Muscle of leg (tissue), 3 donors: ENCODE measurements at regions not wholly inside any gene's neighbourhood (a gene's known extent, or its start where the extent isn't known, plus 50 kb on each side); places are given as distances from the start of the nearest gene placed in this dataset.

ENCODE experiments used
- DNase-seq: peaks from one replicate; pipeline ENCODE4 v3.0.0; 2013
- H3K27ac ChIP-seq: one replicate; pipeline ENCODE4 v1.5.1; 2013; ENCODE audit warnings: mild to moderate bottlenecking, low read length, control low read depth
- H3K27me3 ChIP-seq: one replicate; pipeline ENCODE4 v1.6.1; 2013; ENCODE audit warnings: low read length; ENCODE audit not compliant: control insufficient read depth, insufficient read depth
- H3K36me3 ChIP-seq: one replicate; pipeline ENCODE4 v1.6.1; 2013; ENCODE audit warnings: low read length; ENCODE audit not compliant: control insufficient read depth, insufficient read depth
- H3K4me1 ChIP-seq: one replicate; pipeline ENCODE4 v1.6.1; 2013; ENCODE audit warnings: low read length; ENCODE audit not compliant: control insufficient read depth, insufficient read depth
- H3K4me3 ChIP-seq: one replicate; pipeline ENCODE4 v1.5.1; 2013; ENCODE audit warnings: low read length, control low read depth
- H3K9me3 ChIP-seq: replicated peaks from 2 replicates; pipeline ENCODE4 v1.6.1; 2013; ENCODE audit warnings: low read depth, low read length; ENCODE audit not compliant: control insufficient read depth
- WGBS: methylation state at CpG from one replicate; pipeline ENCODE4 v1.1.5; 2013; ENCODE audit warnings: missing lambda C conversion rate; ENCODE audit not compliant: insufficient coverage; 5-methylcytosine and 5-hydroxymethylcytosine counted together

DNA sequence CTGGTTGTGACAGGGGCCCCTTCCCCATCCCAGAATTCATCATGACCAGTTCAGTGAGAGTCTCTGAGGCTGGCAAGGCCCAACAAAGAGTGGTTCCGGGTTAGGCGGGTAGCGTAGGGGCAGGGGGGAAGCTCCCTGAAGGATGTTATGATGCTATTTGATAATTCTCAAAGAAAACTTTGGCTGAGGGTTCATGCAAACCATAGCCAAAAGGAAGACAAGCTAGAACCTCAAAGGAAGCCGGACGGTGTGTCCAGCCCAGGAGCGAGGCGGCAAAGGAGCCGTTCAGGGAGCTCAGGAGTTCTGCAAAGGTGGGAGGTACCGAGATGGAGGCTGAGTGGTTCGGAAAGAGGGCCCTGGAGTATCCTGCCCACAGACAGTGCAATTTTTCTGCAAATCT is 226.8 kb upstream of the RAB6C start:
- no peaks in the 10 kb centered on the region for H3K9me3 ChIP-seq
- H3K27me3 ChIP-seq, result no peaks in the 10 kb centered on the region
- 94% methylated on average over 10 of the region's 10 CpGs for WGBS
- no peaks in the 10 kb centered on the region for H3K36me3 ChIP-seq
- H3K4me3 ChIP-seq, result no peak overlapping the region
- peaks cover 3% of the 10 kb centered on the region for H3K4me1 ChIP-seq
- DNase-seq, result no peak
- H3K27ac ChIP-seq, result no peak overlapping the region

DNA sequence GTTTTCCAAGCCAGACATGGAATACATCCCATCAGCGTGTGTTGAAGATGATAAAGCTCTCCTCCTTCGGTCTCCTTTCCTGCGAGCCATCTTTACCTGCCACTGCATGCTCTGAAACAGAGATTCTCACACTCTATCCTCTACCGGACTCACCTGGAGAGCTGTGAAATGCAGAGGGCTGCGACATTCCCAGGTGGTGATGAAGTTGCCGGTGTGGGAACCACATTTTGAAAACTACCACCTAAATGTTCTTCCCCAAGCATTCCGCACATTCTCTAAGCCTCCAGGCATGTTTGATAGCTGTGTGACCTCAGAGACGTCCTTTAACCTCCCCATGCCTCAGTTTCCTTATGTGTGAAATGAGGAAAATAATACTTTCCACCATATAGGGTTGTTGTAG is 226.2 kb upstream of the RAB6C start:
- no peaks in the 10 kb centered on the region for H3K9me3 ChIP-seq

DNA sequence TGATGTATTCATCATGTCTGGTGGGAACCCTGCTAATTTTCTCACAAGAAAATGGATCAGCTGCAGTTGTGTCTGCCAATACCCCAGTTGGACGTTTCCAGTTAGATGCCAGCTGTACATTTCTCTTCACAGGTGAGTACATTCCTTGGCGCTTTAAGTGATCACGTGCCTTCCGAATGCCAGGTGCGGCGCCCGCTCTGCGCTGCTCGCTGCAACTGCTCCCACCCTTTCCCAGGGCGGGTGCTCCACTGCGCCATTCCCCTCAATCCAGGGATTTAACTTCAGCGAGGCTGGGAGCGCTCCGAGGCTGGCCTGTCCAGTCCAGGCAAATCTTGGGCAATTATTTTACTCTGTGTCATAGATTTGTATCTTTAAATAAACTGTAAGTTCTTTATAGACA is 225.0 kb upstream of the RAB6C start:
- Histone ChIP-seq H3K27ac (no peak overlapping the region), H3K4me1 (peaks cover 14% of the 10 kb centered on the region), H3K4me3 (no peak overlapping the region), H3K9me3 (no peaks in the 10 kb centered on the region), H3K27me3 (no peaks in the 10 kb centered on the region), H3K36me3 (no peaks in the 10 kb centered on the region)
- no peak for DNase-seq
- 90% methylated on average over 11 of the region's 14 CpGs for WGBS

More for the DNA sequence above, 226.2 kb upstream of the RAB6C start:
- Histone ChIP-seq H3K36me3 (no peaks in the 10 kb centered on the region), H3K4me3 (no peak overlapping the region), H3K27ac (no peak overlapping the region), H3K27me3 (no peaks in the 10 kb centered on the region), H3K4me1 (peaks cover 8% of the 10 kb centered on the region)
- DNase-seq, result no peak
- no CpG with 5 or more reads among the region's 8 CpGs for WGBS

DNA sequence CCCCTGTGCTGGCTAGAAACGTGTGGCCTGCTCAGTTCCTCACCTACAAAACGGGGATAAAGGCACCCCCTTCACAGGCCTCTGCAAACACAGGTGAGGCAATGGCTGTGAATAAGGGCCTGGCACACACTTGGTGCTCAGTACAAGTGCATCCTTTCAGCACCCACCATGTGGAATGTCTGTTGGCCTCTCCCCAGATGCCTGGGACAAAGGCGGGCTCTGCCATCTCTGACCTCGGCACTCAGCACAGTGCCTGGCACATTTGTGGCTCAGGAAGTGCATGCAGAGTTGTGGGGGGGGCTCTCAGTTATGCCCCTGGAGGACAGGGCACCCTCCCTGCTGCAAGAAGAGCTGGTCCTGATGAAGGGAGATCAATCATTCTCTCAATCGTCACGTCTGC is 224.6 kb upstream of the RAB6C start:
- Histone ChIP-seq H3K36me3 (no peaks in the 10 kb centered on the region), H3K4me1 (peaks cover 14% of the 10 kb centered on the region), H3K9me3 (no peaks in the 10 kb centered on the region), H3K27me3 (no peaks in the 10 kb centered on the region), H3K27ac (no peak overlapping the region), H3K4me3 (no peak overlapping the region)
- WGBS, result 82% methylated on average over 2 of the region's 6 CpGs
- no peak for DNase-seq

DNA sequence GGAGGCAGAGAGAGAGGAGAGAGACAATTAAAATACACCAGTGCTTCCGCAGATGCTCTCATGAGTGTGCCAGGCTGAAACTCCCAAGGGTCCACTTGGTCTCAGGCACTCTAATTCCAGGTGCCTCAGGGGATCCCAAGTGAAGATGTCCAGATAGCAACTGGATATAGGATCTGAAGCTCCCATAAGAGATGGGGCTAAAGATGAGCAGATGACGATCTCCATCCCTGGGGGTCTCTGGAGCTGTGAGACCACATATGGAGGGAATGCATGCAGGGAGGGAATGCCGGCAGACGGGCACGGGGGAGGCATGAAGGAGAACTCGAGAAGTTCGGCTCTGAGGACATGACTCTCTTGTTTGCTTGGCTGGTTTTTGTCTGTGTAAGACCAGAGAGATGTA is 223.7 kb upstream of the RAB6C start:
- 89% methylated on average over 6 of the region's 7 CpGs for WGBS

DNA sequence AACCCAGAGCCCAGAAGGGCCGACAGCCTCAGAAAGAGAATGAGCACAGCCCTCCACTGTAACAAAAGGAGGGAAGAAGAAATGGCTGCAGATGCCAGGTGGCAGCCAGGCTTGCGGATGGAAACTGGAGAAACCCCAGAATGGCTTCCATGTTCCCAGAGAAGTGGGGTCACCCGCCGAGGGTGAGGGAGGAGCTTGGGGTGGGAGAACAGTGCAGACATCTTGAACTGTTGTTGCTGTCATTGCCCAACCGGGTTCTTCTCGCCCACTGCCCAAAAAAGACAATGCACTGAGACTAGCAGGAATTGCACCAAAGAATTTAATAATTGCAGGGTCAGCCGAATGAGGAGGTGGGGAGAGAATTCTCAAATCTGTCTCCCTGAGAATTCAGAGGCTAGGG is 223.2 kb upstream of the RAB6C start:
- Histone ChIP-seq H3K27me3 (no peaks in the 10 kb centered on the region), H3K36me3 (no peaks in the 10 kb centered on the region), H3K4me3 (no peak overlapping the region), H3K4me1 (peaks cover 14% of the 10 kb centered on the region), H3K27ac (no peak overlapping the region), H3K9me3 (no peaks in the 10 kb centered on the region)
- 74% methylated on average over 5 of the region's 7 CpGs for WGBS
- DNase-seq, result no peak

More for the DNA sequence above, 223.7 kb upstream of the RAB6C start:
- H3K36me3 ChIP-seq, result no peaks in the 10 kb centered on the region
- H3K27ac ChIP-seq, result no peak overlapping the region
- H3K9me3 ChIP-seq, result no peaks in the 10 kb centered on the region
- no peak for DNase-seq
- peaks cover 14% of the 10 kb centered on the region for H3K4me1 ChIP-seq
- H3K27me3 ChIP-seq, result no peaks in the 10 kb centered on the region
- H3K4me3 ChIP-seq, result no peak overlapping the region

DNA sequence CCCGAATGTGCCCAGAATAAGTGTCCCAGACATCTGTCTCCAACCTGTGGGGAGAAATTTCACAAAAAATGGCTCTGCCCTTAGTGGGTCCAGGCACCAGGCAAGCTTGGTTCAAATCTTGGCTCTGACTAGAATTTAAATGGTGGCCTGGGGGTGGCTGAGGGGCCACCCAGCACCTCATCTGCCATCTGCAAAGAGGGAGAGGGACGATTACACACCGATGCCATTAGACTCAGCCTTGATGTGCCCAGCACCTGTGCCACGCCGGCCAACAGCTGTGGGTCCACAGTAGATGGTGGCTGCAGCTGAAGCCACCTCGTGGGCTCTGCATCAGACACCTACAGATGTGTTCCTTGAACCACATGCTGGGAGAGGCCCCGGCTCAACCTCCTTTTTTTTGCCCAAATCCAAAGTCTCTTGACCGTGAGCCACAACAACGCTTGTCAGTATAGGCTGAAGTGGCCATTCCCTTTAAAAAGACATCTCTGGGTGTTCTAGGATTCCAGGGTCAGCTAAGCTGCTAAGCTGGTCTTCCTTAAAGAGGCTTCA is 222.0 kb upstream of the RAB6C start:
- H3K36me3 ChIP-seq, result no peaks in the 10 kb centered on the region
- H3K4me3 ChIP-seq, result no peak overlapping the region
- no peaks in the 10 kb centered on the region for H3K9me3 ChIP-seq
- DNase-seq, result no peak
- 89% methylated on average over 6 of the region's 9 CpGs for WGBS
- H3K4me1 ChIP-seq, result peaks cover 14% of the 10 kb centered on the region
- no peaks in the 10 kb centered on the region for H3K27me3 ChIP-seq
- H3K27ac ChIP-seq, result no peak overlapping the region

DNA sequence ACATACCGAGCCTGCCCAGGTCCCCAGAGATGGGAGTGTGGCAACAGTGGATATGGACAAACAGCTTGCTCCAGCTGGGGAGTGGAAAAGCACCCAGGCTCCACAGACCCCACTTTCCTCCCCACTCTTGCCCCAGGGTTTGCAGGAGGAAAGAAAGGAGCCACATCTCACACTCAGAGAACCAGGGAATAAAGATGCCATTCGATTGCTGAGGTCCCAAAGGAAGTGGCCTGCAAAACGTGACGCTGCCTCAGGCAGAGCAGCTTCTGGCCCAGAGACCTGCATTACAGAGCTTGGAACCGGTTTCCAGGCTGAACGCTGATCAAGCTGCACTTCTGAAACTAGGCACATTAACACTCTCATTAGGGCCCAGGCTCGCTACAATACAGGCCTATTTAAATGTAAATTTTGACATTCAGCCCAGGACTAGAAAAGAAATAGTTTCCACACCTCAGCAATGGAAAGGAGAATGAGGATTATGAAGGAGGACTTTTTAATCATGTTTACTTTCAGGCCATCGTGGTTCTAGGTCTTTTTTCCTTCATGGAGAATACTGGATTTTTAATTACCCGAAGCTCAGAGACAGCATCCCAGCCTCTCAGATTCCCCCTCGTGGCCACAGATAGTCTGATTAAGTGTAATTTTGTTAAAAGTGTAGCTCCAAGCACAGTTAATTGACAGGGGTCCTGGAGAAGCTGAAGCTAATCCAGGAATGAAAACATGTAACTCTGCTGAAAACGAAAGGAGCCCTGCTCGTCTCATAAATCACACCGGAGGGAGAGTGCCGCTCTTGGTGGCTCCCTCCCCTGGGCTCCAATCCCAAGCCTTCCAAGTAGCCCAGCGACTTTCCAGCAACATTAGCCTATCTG is 221.3 kb upstream of the RAB6C start:
- Histone ChIP-seq H3K4me3 (no peak overlapping the region), H3K36me3 (no peaks in the 10 kb centered on the region), H3K9me3 (no peaks in the 10 kb centered on the region), H3K27ac (no peak overlapping the region), H3K4me1 (peaks cover 14% of the 10 kb centered on the region), H3K27me3 (no peaks in the 10 kb centered on the region)
- DNase-seq, result peak; percentile 43
- WGBS, result 19% methylated on average over 7 of the region's 15 CpGs

DNA sequence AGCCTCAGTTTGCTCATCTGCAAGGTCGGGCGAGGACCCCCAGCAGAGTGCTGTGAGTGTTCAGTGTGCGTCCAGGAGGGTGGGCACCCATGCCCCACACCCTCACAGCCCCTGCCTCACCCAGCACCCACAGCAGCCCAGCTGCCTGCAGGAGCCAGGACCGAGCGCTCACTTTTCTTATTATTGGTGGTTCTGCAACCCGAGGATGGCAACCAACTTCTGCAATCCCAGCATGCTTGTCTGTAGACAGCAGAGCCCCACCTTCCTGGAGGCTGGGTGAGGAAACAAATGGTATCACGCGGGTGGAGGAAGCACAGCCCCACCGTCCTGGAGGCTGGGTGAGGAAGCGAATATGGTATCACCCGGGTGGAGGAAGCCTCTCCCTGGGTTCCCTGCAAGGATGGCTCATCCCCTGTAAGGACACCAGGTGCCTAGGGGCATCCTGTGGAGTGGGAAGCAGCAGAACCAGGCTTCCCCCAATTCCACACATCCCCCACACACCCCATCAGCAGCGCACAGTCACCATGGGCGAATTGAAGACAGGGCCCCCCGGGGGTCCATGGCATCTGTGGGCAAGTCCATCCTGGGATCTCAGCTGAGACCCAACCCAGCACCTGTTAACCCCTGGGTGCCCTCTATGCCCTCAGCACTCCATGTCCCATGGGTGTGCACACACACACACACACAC is 220.5 kb upstream of the RAB6C start:
- peaks cover 14% of the 10 kb centered on the region for H3K4me1 ChIP-seq
- no peaks in the 10 kb centered on the region for H3K36me3 ChIP-seq
- H3K27ac ChIP-seq, result no peak overlapping the region
- H3K27me3 ChIP-seq, result no peaks in the 10 kb centered on the region
- no peak overlapping the region for H3K4me3 ChIP-seq
- H3K9me3 ChIP-seq, result no peaks in the 10 kb centered on the region
- DNase-seq, result peak; percentile 32
- 77% methylated on average over 6 of the region's 14 CpGs for WGBS

DNA sequence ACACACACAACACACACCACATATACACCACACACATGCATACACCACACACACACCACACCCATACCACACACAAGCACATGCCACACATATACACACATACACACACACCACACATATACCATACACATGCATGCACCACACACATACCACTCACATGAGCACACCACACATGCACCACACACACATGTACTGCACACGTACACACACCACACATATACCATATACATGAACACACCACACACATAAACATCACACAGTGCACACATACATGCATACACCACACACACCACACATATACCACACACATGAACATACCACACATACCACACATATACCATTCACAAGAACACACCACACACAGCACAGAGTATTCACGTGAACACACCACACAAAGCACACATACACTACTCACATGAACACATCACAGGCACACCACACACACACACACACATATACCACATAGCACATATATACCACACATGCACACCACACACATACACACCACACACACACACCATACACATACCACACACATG is 219.9 kb upstream of the RAB6C start:
- no peaks in the 10 kb centered on the region for H3K27me3 ChIP-seq

More for the DNA sequence above, 219.9 kb upstream of the RAB6C start:
- Histone ChIP-seq H3K36me3 (no peaks in the 10 kb centered on the region), H3K4me1 (peaks cover 14% of the 10 kb centered on the region), H3K9me3 (no peaks in the 10 kb centered on the region), H3K27ac (no peak overlapping the region), H3K4me3 (no peak overlapping the region)
- DNase-seq, result no peak
- 100% methylated on average over 2 of the region's 2 CpGs for WGBS
